Panc1 (cell line): ENCODE measurements at regions not wholly inside any gene's neighbourhood (a gene's known extent, or its start where the extent isn't known, plus 50 kb on each side); places are given as distances from the start of the nearest gene placed in this dataset.

Experiments
- ATAC-seq: fragments of 200-7000 bp; cut with Tn5 transposase; 2 replicates; pipeline ENCODE4 v1.9.1; 2020; ENCODE audit warnings: mild to moderate bottlenecking, moderate library complexity
- BruUV-seq: library from RNA; stranded (reverse); fragments of 400-500 nt; replicated peaks from 2 replicates; lab custom pipeline; 2021; lab: Mats Ljungman, UMichigan
- CTCF ChIA-PET: fragments of 300-600 bp; sonication (Branson Sonifier 250); formaldehyde crosslinking; loops from one replicate; lab custom pipeline; 2022; ENCODE audit warnings: antibody characterized with exemption; lab: Charles Lee
- POLR2A ChIA-PET: fragments of 300-600 bp; sonication (Branson Sonifier 250); formaldehyde crosslinking; loops from one replicate; lab custom pipeline; 2022; ENCODE audit warnings: antibody characterized with exemption; lab: Charles Lee
- DNase-seq: peaks from one replicate; pipeline ENCODE4 v3.0.0-alpha.2; 2010; ENCODE audit warnings: low read depth, low spot score
- H3K27ac ChIP-seq: 2 replicates; pipeline ENCODE4 v1.5.1; 2011; ENCODE audit warnings: mild to moderate bottlenecking, low read length, inconsistent platforms
- H3K27me3 ChIP-seq: fragments of 200-500 bp; sonication (Bioruptor generic); 2 replicates; pipeline ENCODE4 v1.6.0; 2014; ENCODE audit warnings: low read length, inconsistent platforms; ENCODE audit not compliant: control insufficient read depth, insufficient read depth
- H3K36me3 ChIP-seq: fragments of 200-500 bp; sonication (Bioruptor generic); 2 replicates; pipeline ENCODE4 v1.5.1; 2014; ENCODE audit warnings: inconsistent platforms, mild to moderate bottlenecking, low read length, moderate library complexity; ENCODE audit not compliant: control insufficient read depth, insufficient read depth
- H3K4me1 ChIP-seq: 2 replicates; pipeline ENCODE4 v1.5.1; 2011; ENCODE audit warnings: inconsistent platforms, mild to moderate bottlenecking, low read length, moderate library complexity; ENCODE audit not compliant: control insufficient read depth, insufficient read depth
- H3K4me3 ChIP-seq, 2 experiments: 2 replicates each; pipeline ENCODE4 v1.5.1; 2011 to 2012; ENCODE audit warnings: low read depth in 2 of 2, low read length in 2 of 2, mild to moderate bottlenecking in 2 of 2, inconsistent platforms in 1 of 2, moderate library complexity in 1 of 2
- H3K9me3 ChIP-seq: fragments of 200-500 bp; sonication (Bioruptor generic); 2 replicates; pipeline ENCODE4 v1.5.1; 2014; ENCODE audit warnings: low read depth, mild to moderate bottlenecking, inconsistent platforms, low read length, moderate library complexity; ENCODE audit not compliant: control insufficient read depth, insufficient read depth
- POLR2AphosphoS5 ChIP-seq: IDR thresholded peaks from 2 replicates; pipeline ENCODE4 v1.6.1; 2012; ENCODE audit warnings: mild to moderate bottlenecking, low read depth, low read length, moderate library complexity
- REST ChIP-seq, 2 experiments: IDR thresholded peaks; 2 replicates each; pipeline ENCODE4 v1.6.1; 2011 to 2012; ENCODE audit warnings: low read depth in 2 of 2, control low read depth in 1 of 2, low read length in 1 of 2, mild to moderate bottlenecking in 1 of 2, moderate library complexity in 1 of 2; ENCODE audit not compliant: insufficient read depth in 1 of 2
- SIN3A ChIP-seq: IDR thresholded peaks from 2 replicates; pipeline ENCODE4 v1.6.1; 2012; ENCODE audit warnings: low read depth, mild to moderate bottlenecking, low read length, moderate library complexity, borderline replicate concordance; ENCODE audit not compliant: insufficient read depth
- TCF7L2 ChIP-seq: IDR thresholded peaks from 2 replicates; pipeline ENCODE4 v1.6.1; 2011; ENCODE audit warnings: mild to moderate bottlenecking, low read depth, low read length, inconsistent platforms
- in situ Hi-C: cut with HindIII; loops from 2 replicates; pipeline ENCODE4 v1.10.0; 2016; ENCODE audit warnings: low sequenced_read_pairs, low pct_unique_long_range_greater_than_20kb
- intact Hi-C: fragments of 100-400 bp; cut with micrococcal nuclease; formaldehyde crosslinking; loops from one replicate; pipeline ENCODE4 v1.10.0; 2022; ENCODE audit not compliant: unreplicated experiment
- TF ChIP-seq, protein P1 (sequence below): fragments of 450-650 bp; IDR thresholded peaks from 2 replicates; pipeline ENCODE4 v1.5.1; 2017; ENCODE audit warnings: mild to moderate bottlenecking

GRCh38 chr12:29004066-29004935, 144.8 kb upstream of the FAR2 start:
- no peaks in the 10 kb centered on the region for H3K27me3 ChIP-seq
- ATAC-seq (no peak), DNase-seq (no peak)
- intact Hi-C loops (no loop called here), in situ Hi-C loops (no loop called here)
- H3K4me3 ChIP-seq: no peak overlapping the region
- H3K36me3 ChIP-seq: no peaks in the 10 kb centered on the region
- H3K27ac ChIP-seq: no peak overlapping the region
- TF ChIP-seq TCF7L2: no peak
- TF ChIP-seq, protein P1, sequence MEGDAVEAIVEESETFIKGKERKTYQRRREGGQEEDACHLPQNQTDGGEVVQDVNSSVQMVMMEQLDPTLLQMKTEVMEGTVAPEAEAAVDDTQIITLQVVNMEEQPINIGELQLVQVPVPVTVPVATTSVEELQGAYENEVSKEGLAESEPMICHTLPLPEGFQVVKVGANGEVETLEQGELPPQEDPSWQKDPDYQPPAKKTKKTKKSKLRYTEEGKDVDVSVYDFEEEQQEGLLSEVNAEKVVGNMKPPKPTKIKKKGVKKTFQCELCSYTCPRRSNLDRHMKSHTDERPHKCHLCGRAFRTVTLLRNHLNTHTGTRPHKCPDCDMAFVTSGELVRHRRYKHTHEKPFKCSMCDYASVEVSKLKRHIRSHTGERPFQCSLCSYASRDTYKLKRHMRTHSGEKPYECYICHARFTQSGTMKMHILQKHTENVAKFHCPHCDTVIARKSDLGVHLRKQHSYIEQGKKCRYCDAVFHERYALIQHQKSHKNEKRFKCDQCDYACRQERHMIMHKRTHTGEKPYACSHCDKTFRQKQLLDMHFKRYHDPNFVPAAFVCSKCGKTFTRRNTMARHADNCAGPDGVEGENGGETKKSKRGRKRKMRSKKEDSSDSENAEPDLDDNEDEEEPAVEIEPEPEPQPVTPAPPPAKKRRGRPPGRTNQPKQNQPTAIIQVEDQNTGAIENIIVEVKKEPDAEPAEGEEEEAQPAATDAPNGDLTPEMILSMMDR: no peak
- CTCF ChIA-PET: no interaction called here
- H3K9me3 ChIP-seq: no peaks in the 10 kb centered on the region
- no TSS peak for BruUV-seq
- no peaks in the 10 kb centered on the region for H3K4me1 ChIP-seq
- POLR2A ChIA-PET: no interaction called here

- no peaks in the 10 kb centered on the region for H3K9me3 ChIP-seq
- H3K27ac ChIP-seq: no peak overlapping the region
- no peak for DNase-seq
- CTCF ChIA-PET: no interaction called here
- TF ChIP-seq SIN3A: no peak
- no peak for TF ChIP-seq TCF7L2
- TF ChIP-seq POLR2AphosphoS5: no peak
- TF ChIP-seq REST (IDR thresholded peaks at IDR 0.05; ENCODE audit: insufficient read depth in 1 of 2, low read depth in 2 of 2, low read length in 1 of 2): no peak
- TF ChIP-seq, protein P1: no peak
- no peaks in the 10 kb centered on the region for H3K27me3 ChIP-seq
- intact Hi-C loops (no loop called here), in situ Hi-C loops (no loop called here)
- no TSS peak for BruUV-seq
- POLR2A ChIA-PET: no interaction called here
- no peaks in the 10 kb centered on the region for H3K4me1 ChIP-seq
- ATAC-seq: no peak
- H3K36me3 ChIP-seq: no peaks in the 10 kb centered on the region
- no peak overlapping the region for H3K4me3 ChIP-seq
Observed at GRCh38 chr12:29004936-29005304, 144.2 kb upstream of the FAR2 start.
